A204.1 (cell line): ENCODE measurements at regions not wholly inside any gene's neighbourhood (a gene's known extent, or its start where the extent isn't known, plus 50 kb on each side); places are given as distances from the start of the nearest gene placed in this dataset.

Experiments used
- FAIRE-seq: peaks from 2 replicates; lab custom pipeline; 2012; peaks lifted over from hg19 to GRCh38; lab: Jason Lieb, UNC

DNA sequence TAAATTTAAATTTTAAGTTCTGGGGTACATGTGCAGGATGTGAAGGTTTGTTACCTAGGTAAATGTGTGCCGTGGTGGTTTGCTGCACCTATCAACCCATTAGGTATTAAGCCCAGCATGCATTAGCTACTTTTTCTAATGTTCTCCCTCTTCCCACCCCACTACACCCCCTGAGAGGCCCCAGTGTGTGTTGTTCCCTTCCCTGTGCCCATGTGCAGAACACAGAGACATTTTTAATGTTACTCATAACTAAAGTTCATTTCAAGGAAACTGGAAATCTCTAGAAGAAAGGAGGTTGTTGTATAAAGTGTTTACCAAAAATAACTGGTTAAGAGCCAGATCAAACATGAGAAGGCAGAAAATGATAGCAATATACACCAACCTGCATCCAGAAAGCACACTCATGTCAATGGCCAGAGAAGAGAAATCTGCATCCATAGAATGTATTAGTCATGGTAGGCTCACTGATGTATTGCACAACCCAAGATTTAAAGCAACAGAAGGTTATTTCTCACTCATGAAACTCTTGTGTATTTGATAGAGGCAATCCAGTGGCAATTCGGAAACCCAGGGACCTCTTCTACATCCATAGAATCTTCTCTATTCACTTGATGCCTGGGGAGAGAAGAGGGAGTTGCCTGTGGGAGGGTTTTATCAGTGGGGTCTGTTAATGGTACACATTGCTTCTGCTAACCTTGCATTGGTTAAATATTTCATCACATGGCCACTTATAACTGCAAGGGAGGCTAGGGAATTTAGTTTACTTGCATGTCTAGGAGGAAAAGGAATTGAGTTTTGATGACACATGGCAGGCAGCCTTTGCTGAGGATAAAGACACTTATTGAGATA lies 321.9 kb upstream of the RASGRP1 start:
- FAIRE-seq: no peak

DNA sequence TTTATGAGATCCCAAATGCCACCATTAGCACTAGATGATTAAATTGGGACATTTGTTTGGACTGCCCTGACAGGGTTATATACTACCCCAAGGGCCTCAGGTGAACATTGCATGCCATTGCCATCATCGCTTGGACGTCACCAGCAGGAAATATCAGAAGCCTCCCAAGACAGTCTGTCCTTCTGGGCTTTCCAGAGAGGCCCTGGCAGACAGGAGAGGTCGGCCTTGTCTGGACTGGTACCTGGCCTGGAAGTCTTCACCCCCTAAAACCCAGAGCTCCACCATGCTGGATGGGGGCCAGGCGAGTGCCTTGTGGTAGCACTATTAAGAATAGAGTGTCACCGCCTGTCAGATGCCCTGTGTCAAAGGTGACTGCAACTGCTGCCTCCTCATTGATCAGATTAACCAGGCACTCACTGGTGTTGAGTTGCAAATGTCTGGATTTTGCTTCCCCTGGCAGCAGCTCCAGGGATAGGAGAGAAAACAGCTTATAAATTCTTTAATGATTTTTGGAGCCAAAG lies 324.1 kb upstream of the RASGRP1 start:
- no peak for FAIRE-seq

DNA sequence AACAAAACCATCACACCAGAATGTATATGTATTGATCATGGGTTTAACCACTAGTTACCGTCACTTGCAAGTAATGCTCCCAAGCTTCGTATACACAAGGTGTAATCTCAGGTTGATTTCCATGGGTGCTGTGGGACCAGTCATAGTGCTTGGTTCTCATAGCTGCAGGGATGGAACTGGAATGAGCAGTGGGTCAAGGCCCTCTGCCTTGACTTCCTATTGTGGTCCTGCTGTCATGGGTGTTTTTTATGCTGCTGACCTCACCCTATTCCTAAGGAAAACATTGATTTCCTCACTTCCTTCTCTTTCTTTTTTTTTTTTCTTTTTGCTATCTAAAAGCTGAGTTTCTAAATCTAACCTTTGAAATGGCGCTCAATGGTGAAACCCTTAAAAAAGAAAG lies 325.6 kb upstream of the RASGRP1 start:
- FAIRE-seq: no peak

DNA sequence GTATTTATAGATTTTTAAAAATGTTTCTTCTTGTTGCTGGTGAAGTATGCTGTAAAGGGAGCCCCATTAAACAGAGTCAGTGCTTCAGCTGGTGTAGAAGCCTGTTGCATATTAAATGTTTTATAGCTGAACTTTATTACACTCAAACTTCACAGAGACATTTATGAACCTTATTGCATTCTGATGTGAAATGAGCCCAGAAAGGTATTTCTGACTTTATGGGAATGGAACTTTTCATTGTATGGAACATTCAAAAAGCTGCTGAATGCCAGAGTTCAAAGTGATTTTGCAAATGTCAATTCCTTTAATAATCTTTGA lies 329.3 kb upstream of the RASGRP1 start:
- FAIRE-seq: no peak

DNA sequence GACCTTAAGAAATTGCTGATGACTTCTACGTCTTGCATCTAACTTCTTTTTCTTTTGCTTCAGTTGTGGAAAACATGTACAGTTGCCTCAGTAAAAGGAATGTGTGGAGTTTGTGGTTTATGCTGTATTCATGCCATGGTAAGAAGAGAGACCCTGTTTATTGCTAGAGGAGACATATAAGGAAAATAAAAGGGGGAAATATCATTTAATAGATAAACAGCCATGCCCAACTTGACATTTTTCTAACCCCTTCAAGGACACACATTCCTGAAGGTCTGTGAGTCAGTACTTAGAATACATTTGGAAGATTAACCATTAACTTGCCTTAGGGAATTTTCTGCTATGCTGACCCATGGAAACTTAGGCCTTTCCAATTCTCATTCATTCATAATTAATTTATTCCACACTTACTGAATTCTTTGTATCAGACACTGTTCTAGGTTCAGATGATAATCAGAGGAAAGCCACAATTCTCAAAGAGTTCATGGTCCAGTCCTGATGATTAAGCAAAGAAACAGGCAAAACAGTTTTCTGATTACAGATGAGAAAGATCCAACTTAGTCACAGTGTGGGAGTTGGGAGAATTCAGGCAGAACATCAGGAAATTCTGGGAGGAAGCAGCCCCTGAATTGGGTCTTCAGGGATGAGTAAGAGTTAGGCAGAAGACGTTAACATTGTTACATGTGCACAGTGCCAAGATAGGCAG lies 329.8 kb upstream of the RASGRP1 start:
- no peak for FAIRE-seq

DNA sequence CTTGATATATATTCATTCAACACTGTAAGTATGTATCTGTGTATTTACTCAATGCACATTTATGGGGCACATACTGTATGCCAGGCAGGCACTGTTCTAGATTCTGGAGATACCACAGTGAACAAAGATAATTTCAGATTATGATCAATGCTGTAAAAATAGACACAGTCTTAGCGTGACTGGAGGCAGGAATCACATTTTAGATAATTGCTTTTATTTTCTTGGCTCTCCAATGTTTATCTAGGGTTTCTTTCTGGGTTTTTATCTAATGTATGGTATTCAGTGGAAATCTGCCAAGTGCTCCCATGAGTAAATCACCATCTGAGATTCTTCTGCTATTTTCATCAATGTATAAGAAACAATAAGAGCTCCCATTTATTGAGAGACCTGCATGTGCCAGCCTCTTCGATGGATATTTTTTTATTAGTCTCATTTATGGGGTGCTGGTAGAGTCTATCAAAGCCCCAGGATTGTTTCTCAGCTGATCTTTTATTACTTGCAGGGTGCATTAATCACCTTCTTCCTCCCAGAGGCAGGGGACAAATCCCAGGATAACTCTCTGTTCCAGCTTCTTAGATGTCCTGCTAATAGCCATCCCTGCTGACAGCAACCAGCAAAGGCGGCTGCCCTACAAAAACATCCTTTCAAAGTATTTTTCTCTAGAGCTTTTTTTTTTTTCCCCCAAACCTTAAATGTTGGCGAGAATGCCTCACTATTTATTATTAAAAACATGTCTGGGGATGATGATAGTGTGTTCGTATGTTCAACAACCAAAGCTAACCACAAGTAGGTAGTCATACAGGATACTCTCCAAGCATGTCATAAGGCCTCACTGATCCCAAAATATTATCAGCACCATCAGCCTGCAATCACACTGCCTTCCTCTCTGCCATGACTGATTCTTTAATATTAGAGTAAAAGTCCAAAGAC lies 331.0 kb upstream of the RASGRP1 start:
- no peak for FAIRE-seq

- no peak for FAIRE-seq
Measured at GRCh38 chr15:38896647-38897046, 332.0 kb upstream of the RASGRP1 start.

- FAIRE-seq: no peak
Measured at GRCh38 chr15:38897551-38897950, 332.9 kb upstream of the RASGRP1 start.

- no peak for FAIRE-seq
Measured at GRCh38 chr15:38898236-38898635, 333.6 kb upstream of the RASGRP1 start.

DNA sequence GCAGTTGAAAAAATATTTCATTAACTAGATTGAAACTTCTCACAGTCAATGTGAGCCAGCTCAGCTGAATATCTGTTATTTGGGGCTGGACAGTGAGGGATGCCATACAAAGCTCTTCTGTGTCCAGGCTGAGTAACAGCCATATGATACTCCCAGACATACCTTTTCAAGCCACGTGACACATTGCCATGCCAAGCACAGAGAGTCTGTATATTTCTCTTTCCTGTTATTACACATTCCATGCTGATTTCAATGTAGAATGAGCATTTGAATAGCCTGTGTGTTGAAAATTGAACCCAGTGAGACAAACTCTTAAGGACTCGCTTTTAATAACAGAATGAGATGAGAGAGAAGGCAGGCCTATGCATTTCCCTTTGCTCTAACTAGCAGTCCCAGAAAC lies 334.7 kb upstream of the RASGRP1 start:
- FAIRE-seq: no peak

DNA sequence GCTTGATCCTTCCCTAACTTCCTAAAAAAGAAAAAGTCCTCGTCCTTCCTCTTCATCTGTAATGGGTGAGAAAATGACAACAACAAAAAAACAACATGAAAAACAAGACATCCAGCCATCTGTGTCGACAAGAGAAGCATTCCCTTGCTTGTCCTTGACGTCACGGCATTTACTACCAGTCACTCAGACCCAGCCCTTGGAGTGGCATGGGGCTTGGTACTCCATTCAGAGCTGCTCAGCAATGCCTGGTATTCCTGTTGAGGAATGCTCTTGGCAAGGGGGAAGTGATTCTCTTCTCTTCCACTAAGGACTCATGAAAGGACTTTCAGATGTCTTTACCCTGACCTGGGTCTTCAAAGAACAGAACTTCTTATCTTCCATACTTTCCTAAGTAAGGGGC lies 339.7 kb upstream of the RASGRP1 start:
- no peak for FAIRE-seq

DNA sequence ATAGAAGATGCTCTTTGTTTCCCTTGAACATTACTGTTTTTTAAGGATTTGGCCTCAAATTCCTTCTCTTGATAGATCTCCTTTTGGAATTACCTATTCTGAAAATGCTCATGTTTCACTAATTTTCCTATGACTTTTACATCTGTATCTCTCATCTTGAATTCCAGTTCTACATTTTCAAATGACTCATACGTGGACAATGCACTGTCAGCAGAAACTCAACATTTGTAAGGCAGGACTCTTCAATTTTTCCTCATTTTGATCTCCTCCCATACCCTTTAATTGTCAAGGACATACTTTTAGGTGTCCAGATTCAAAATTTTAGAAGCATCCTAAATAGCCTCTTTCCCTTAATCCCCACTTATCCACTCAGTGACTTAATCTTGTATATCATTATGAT lies 341.0 kb upstream of the RASGRP1 start:
- no peak for FAIRE-seq

GRCh38 chr15:38920966-38921365 lies 356.4 kb upstream of the RASGRP1 start:
- no peak for FAIRE-seq

DNA sequence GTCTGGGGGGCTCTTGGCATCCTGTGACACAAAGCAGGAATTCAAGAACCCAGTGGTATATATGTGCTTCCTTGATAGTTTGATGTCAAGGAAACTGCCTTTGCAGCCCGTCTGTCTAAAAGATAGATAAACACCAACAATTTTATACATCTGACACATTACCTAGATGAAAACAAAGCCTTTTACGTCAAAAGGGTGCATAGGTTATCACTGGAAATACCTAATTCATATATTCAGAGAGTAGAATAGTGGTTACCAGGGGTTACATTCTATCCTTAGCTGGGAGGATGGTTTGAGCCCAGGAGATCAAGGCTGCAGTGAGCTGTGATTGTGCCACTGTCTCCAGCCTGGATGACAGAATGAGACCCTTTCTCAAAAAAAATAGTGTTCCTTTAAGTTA lies 356.9 kb upstream of the RASGRP1 start:
- FAIRE-seq: no peak

- FAIRE-seq: no peak
Measured at GRCh38 chr15:38928431-38928830, 363.8 kb upstream of the RASGRP1 start.

GRCh38 chr15:38930851-38931572 lies 366.4 kb upstream of the RASGRP1 start:
- no peak for FAIRE-seq

DNA sequence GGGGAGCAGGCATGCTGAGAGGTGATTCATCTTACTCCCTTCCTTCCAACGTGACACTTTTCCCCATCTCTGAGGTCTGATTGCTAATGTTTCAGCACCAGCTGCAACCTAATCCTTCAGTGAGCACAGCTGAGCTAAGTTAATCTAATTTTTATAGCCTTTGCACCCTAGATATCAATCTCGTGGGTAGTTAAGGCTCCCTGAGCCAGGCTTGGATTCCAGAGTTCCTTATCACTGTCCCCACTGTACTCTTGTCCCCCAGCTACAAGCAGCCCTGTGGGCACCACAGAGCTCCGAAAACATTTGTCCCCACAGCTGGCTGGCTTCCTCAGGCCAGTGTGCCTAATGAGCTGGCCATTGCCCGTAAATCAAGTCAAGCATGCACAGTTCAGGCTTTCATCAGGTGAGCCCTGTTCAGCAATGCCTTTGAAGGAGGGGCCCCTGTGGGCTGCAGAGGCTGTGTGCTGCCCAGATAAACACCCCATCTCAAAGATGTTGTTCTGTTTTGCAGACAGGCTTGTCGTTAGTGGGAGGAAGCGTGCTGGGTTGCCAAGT lies 376.9 kb upstream of the RASGRP1 start:
- no peak for FAIRE-seq

GRCh38 chr15:38944536-38944935 lies 379.9 kb upstream of the RASGRP1 start:
- FAIRE-seq: no peak

DNA sequence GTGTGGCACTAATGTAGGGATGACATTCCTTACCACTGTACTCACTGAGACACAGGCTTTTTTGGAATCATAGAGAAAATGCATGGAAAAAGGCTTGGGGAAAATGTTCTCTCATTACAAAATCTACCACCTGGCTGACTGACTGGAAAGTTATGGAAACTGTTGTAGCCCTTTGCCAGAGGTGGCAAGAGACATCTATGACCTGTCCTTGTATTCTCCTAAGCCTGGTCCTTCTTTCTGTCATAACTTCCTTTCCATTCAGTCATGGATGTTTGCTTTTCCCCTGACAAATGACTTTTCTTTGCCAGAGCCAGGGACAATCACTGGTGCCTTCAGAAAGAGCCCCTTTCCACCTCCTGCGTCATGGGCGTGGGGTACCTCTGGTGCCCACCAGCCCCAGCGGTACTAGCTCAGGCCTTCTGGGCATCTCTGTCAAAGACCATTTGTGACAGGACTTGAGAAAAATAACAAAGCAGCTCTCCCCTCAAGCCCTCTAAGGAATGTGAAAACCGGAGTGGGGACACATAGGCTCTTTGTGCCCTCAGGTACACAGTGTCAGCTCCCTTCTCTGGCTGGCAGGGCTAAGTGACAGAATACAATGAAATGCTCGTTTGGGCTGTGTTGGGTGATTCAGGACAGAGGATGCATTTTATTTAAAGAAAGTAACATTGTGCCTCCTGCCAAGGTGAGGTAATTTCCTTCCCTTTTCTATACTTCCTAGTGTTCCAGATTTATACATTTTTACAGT lies 381.1 kb upstream of the RASGRP1 start:
- no peak for FAIRE-seq

- FAIRE-seq: no peak
Measured at GRCh38 chr15:38954090-38954489, 389.5 kb upstream of the RASGRP1 start.

GRCh38 chr15:38961456-38961855 lies 396.8 kb upstream of the RASGRP1 start:
- FAIRE-seq: no peak
